GM12872 (cell line): ENCODE measurements at regions not wholly inside any gene's neighbourhood (a gene's known extent, or its start where the extent isn't known, plus 50 kb on each side); places are given as distances from the start of the nearest gene placed in this dataset.

ENCODE experiments used
- CTCF ChIP-seq: IDR thresholded peaks from 3 replicates; pipeline ENCODE4 v1.5.1; 2011; ENCODE audit warnings: low read depth, mild to moderate bottlenecking, low read length, moderate library complexity; ENCODE audit not compliant: insufficient read depth

GRCh38 chr2:198597648-198598047, 793.3 kb downstream of the PLCL1 start:
- TF ChIP-seq CTCF = no peak

GRCh38 chr2:198596985-198597384, 792.6 kb downstream of the PLCL1 start:
- TF ChIP-seq CTCF = no peak

GRCh38 chr2:198595721-198596120, 791.3 kb downstream of the PLCL1 start:
- TF ChIP-seq CTCF = no peak

- TF ChIP-seq CTCF = no peak
Observed at GRCh38 chr2:198591586-198591985, 787.2 kb downstream of the PLCL1 start.

GRCh38 chr2:198587741-198588140, 783.3 kb downstream of the PLCL1 start:
- TF ChIP-seq CTCF = no peak

- no peak for TF ChIP-seq CTCF
Observed at GRCh38 chr2:198587240-198587639, 782.8 kb downstream of the PLCL1 start.

- no peak for TF ChIP-seq CTCF
Observed at GRCh38 chr2:198571393-198571792, 767.0 kb downstream of the PLCL1 start.

GRCh38 chr2:198558176-198558575, 753.8 kb downstream of the PLCL1 start:
- no peak for TF ChIP-seq CTCF
